PC-9 (cell line): ENCODE measurements at regions not wholly inside any gene's neighbourhood (a gene's known extent, or its start where the extent isn't known, plus 50 kb on each side); places are given as distances from the start of the nearest gene placed in this dataset.
A peak's percentile ranks its signal among the peaks of the same experiment; 100 is the strongest.

ENCODE experiments used
- BruUV-seq: library from RNA; stranded (reverse); fragments of 400-500 nt; replicated peaks from 2 replicates; lab custom pipeline; 2021; lab: Mats Ljungman, UMichigan
- CTCF ChIA-PET: fragments of 300-600 bp; sonication (Branson Sonifier 250); formaldehyde crosslinking; loops from one replicate; lab custom pipeline; 2022; ENCODE audit warnings: antibody characterized with exemption; lab: Charles Lee
- POLR2A ChIA-PET: fragments of 300-600 bp; sonication (Branson Sonifier 250); formaldehyde crosslinking; loops from one replicate; lab custom pipeline; 2022; ENCODE audit warnings: antibody characterized with exemption; ENCODE audit not compliant: unreplicated experiment; lab: Charles Lee
- DNase-seq, 2 experiments: peaks; one replicate each; pipeline versions ENCODE4 v3.0.0 to v3.0.0-alpha.2; 2015 to 2022; ENCODE audit warnings: mixed read lengths in 1 of 2
- H2AFZ ChIP-seq: fragments of 200-600 bp; sonication (generic); 2 replicates; pipeline ENCODE4 v1.8.1; 2017; ENCODE audit warnings: antibody characterized with exemption
- H3F3A ChIP-seq: fragments of 200-600 bp; sonication (generic); 2 replicates; pipeline ENCODE4 v1.8.1; 2017; ENCODE audit warnings: antibody characterized with exemption, mild to moderate bottlenecking, low read depth; ENCODE audit not compliant: insufficient read depth
- H3K27ac ChIP-seq: fragments of 200-600 bp; sonication (generic); 2 replicates; pipeline ENCODE4 v1.6.1; 2016; ENCODE audit warnings: mixed run types
- H3K27me3 ChIP-seq: fragments of 200-600 bp; sonication (generic); 2 replicates; pipeline ENCODE4 v1.6.1; 2016; ENCODE audit warnings: low read depth, mixed run types; ENCODE audit not compliant: insufficient read depth
- H3K36me3 ChIP-seq: fragments of 200-600 bp; sonication (generic); 2 replicates; pipeline ENCODE4 v1.6.1; 2016; ENCODE audit warnings: low read depth, mixed run types
- H3K4me1 ChIP-seq: fragments of 200-600 bp; sonication (generic); replicated peaks from 2 replicates; pipeline ENCODE4 v1.6.1; 2016; ENCODE audit warnings: mixed run types; ENCODE audit not compliant: insufficient read depth
- H3K4me2 ChIP-seq: fragments of 200-600 bp; sonication (generic); 2 replicates; pipeline ENCODE4 v1.6.1; 2017; ENCODE audit warnings: mixed run types
- H3K4me3 ChIP-seq: fragments of 200-600 bp; sonication (generic); 2 replicates; pipeline ENCODE4 v1.6.1; 2016; ENCODE audit warnings: mixed run types
- H3K79me2 ChIP-seq: fragments of 200-600 bp; sonication (generic); 2 replicates; pipeline ENCODE4 v1.6.1; 2017; ENCODE audit warnings: low read depth, mixed run types
- H3K9me2 ChIP-seq: fragments of 200-600 bp; sonication (generic); 2 replicates; pipeline ENCODE4 v1.8.1; 2017; ENCODE audit warnings: mild to moderate bottlenecking; ENCODE audit not compliant: insufficient read depth
- H3K9me3 ChIP-seq: fragments of 200-600 bp; sonication (generic); 2 replicates; pipeline ENCODE4 v1.8.1; 2016; ENCODE audit warnings: low read depth; ENCODE audit not compliant: insufficient read depth
- H4K20me1 ChIP-seq: fragments of 200-600 bp; sonication (generic); 2 replicates; pipeline ENCODE4 v1.8.1; 2017; ENCODE audit not compliant: insufficient read depth
- CTCF ChIP-seq: fragments of 200-600 bp; sonication (generic); conservative IDR thresholded peaks from 2 replicates; pipeline ENCODE4 v1.6.1; 2017; ENCODE audit warnings: mixed run types, antibody characterized with exemption, mild to moderate bottlenecking, moderate library complexity
- EZH2 ChIP-seq: fragments of 200-600 bp; sonication (generic); IDR thresholded peaks from 2 replicates; pipeline ENCODE4 v1.8.0; 2017; ENCODE audit warnings: antibody characterized with exemption, low read depth
- intact Hi-C: fragments of 100-400 bp; cut with micrococcal nuclease; formaldehyde crosslinking; loops from one replicate; pipeline ENCODE4 v1.10.0; 2022; ENCODE audit not compliant: unreplicated experiment

GRCh38 chr2:23019476-23019875 lies 365.5 kb upstream of the KLHL29 start:
- no peak overlapping the region for H3K27ac ChIP-seq
- BruUV-seq, result no TSS peak
- H2AFZ ChIP-seq, result no peak overlapping the region
- H3F3A ChIP-seq, result no peaks in the 10 kb centered on the region
- H4K20me1 ChIP-seq, result no peaks in the 10 kb centered on the region
- no peaks in the 10 kb centered on the region for H3K36me3 ChIP-seq
- H3K79me2 ChIP-seq, result no peaks in the 10 kb centered on the region
- ChIA-PET POLR2A (no interaction called here), CTCF (no interaction called here)
- no peaks in the 10 kb centered on the region for H3K4me1 ChIP-seq
- H3K9me3 ChIP-seq, result no peaks in the 10 kb centered on the region
- no peak overlapping the region for H3K4me3 ChIP-seq
- intact Hi-C loops, result loop anchor here (10.0 kb wide), 1 partner anchor 625 kb away; no protein-coding TSS in a partner anchor
- peak in 1 of 2 experiments; percentile 13 for DNase-seq
- H3K4me2 ChIP-seq, result no peak overlapping the region
- TF ChIP-seq CTCF (no peak), EZH2 (no peak)
- H3K9me2 ChIP-seq, result no peaks in the 10 kb centered on the region
- H3K27me3 ChIP-seq, result peaks cover 4% of the 10 kb centered on the region; the same call in 1 of the 2 replicates

DNA sequence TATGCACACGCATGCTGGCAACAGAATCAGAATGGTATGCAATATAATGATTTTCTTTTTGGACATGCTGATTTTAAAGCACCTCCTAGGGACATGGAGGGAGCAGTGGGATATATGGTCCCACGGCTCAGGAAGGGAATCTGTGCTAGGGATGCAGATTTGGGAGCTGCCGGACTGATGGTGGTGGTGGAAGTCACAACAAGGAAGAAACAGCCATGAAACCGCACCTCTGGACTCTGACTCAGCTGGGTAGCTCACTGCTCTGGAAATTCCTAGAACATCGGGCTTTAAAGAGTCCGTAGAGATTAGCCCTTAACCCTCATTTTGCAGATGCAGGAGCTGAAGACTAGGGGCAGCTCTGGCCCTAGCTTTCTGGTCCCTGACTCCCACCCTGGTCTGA lies 364.3 kb upstream of the KLHL29 start:
- H4K20me1 ChIP-seq, result no peaks in the 10 kb centered on the region
- DNase-seq, result peak in 1 of 2 experiments; percentile 10
- H3K9me3 ChIP-seq, result no peaks in the 10 kb centered on the region
- H3K4me3 ChIP-seq, result no peak overlapping the region
- H2AFZ ChIP-seq, result no peak overlapping the region
- intact Hi-C loops, result no loop called here
- ChIA-PET CTCF (no interaction called here), POLR2A (no interaction called here)
- H3K27me3 ChIP-seq, result peaks cover 4% of the 10 kb centered on the region; the same call in 1 of the 2 replicates
- H3K36me3 ChIP-seq, result no peaks in the 10 kb centered on the region
- no TSS peak for BruUV-seq
- H3K79me2 ChIP-seq, result no peaks in the 10 kb centered on the region
- TF ChIP-seq CTCF (no peak), EZH2 (no peak)
- no peaks in the 10 kb centered on the region for H3K4me1 ChIP-seq
- H3K9me2 ChIP-seq, result no peaks in the 10 kb centered on the region
- H3K27ac ChIP-seq, result no peak overlapping the region
- H3F3A ChIP-seq, result no peaks in the 10 kb centered on the region
- H3K4me2 ChIP-seq, result no peak overlapping the region

DNA sequence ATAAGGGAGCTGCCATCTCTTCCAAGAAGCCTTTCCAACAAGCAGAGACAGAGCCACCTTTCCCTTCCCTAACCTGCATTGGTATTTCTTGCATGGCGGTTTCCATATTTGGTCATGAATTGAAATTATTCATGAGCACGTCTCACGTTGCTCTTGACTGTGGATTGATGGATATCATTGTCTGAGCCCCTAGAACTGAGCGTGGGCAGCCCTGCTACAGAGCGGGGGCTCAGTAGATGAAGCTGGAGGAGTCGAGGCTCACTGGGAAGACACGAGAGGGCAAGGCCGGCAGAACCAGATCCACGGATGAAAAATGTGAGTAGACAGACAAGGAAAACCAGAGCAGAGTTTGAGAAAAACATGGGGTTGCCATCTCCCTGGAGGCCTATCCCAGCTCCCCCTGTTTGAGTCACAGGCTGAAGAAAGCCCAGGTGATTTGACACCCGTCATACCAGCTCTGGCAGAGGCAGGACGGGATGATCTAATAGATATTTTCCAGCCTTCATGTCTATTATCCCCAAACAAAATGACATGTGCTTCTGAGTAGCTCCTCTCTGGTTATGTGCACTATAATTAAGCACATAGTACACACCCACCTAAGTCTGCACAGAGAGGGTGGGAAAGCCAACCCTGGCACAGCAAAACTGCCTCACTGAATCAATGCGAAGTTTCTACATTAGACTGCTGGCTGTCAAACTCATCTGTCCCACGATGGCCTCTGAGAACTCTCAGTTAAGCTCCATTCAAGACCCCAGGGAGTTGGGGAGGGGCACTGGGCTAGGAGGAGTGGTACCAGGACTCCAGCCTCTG lies 363.5 kb upstream of the KLHL29 start:
- H3K4me1 ChIP-seq, result no peaks in the 10 kb centered on the region
- H3F3A ChIP-seq, result no peaks in the 10 kb centered on the region
- no TSS peak for BruUV-seq
- H4K20me1 ChIP-seq, result no peaks in the 10 kb centered on the region
- CTCF ChIA-PET, result no interaction called here
- no peaks in the 10 kb centered on the region for H3K79me2 ChIP-seq
- H2AFZ ChIP-seq, result no peak overlapping the region
- H3K4me3 ChIP-seq, result no peak overlapping the region
- intact Hi-C loops, result no loop called here
- no peaks in the 10 kb centered on the region for H3K36me3 ChIP-seq
- POLR2A ChIA-PET, result no interaction called here
- no peaks in the 10 kb centered on the region for H3K9me3 ChIP-seq
- DNase-seq, result peak in 1 of 2 experiments; percentile 25
- TF ChIP-seq EZH2, result no peak
- TF ChIP-seq CTCF, result no peak
- no peak overlapping the region for H3K27ac ChIP-seq
- H3K4me2 ChIP-seq, result no peak overlapping the region
- H3K27me3 ChIP-seq, result peaks cover 9% of the 10 kb centered on the region
- no peaks in the 10 kb centered on the region for H3K9me2 ChIP-seq
